ENCODE measurements at regions not wholly inside any gene's neighbourhood (a gene's known extent, or its start where the extent isn't known, plus 50 kb on each side); places are given as distances from the start of the nearest gene placed in this dataset.

GRCh38 chr11:81995889-81996288 is 737.8 kb downstream of the FAM181B start:
- H3K27ac ChIP-seq: no peak overlapping the region
- no peak for TF ChIP-seq ZFX (IDR thresholded peaks at IDR 0.05; ENCODE audit: borderline replicate concordance)
- no peak for TF ChIP-seq CTCF (IDR thresholded peaks at IDR 0.05)

GRCh38 chr11:81993755-81994154 is 739.9 kb downstream of the FAM181B start:
- H3K27ac ChIP-seq: no peak overlapping the region
- no peak for TF ChIP-seq CTCF (IDR thresholded peaks at IDR 0.05)
- no peak for TF ChIP-seq ZFX (IDR thresholded peaks at IDR 0.05; ENCODE audit: borderline replicate concordance)

- TF ChIP-seq CTCF (IDR thresholded peaks at IDR 0.05) (no peak), ZFX (IDR thresholded peaks at IDR 0.05; ENCODE audit: borderline replicate concordance) (no peak)
Observed at GRCh38 chr11:81990659-81991443, 742.8 kb downstream of the FAM181B start.

GRCh38 chr11:81989093-81989492 is 744.6 kb downstream of the FAM181B start:
- no peak for TF ChIP-seq ZFX (IDR thresholded peaks at IDR 0.05; ENCODE audit: borderline replicate concordance)
- TF ChIP-seq CTCF (IDR thresholded peaks at IDR 0.05): no peak

More at GRCh38 chr11:81990659-81991443, 742.8 kb downstream of the FAM181B start:
- no peak overlapping the region for H3K27ac ChIP-seq

GRCh38 chr11:81987829-81988472 is 745.7 kb downstream of the FAM181B start:
- H3K27ac ChIP-seq: no peak overlapping the region
- TF ChIP-seq ZFX (IDR thresholded peaks at IDR 0.05; ENCODE audit: borderline replicate concordance): no peak
- TF ChIP-seq CTCF (IDR thresholded peaks at IDR 0.05): no peak

More at GRCh38 chr11:81989093-81989492, 744.6 kb downstream of the FAM181B start:
- no peak overlapping the region for H3K27ac ChIP-seq

- H3K27ac ChIP-seq: no peak overlapping the region
- no peak for TF ChIP-seq CTCF (IDR thresholded peaks at IDR 0.05)
Observed at GRCh38 chr11:81986556-81987161, 747.0 kb downstream of the FAM181B start.

- no peak overlapping the region for H3K27ac ChIP-seq
- TF ChIP-seq CTCF (IDR thresholded peaks at IDR 0.05) (no peak), ZFX (IDR thresholded peaks at IDR 0.05; ENCODE audit: borderline replicate concordance) (no peak)
Observed at GRCh38 chr11:81979448-81979847, 754.2 kb downstream of the FAM181B start.
